ENCODE measurements at regions not wholly inside any gene's neighbourhood (a gene's known extent, or its start where the extent isn't known, plus 50 kb on each side); places are given as distances from the start of the nearest gene placed in this dataset.

GRCh38 chr2:19695706-19696105 is 206.1 kb downstream of the TTC32 start:
- no peaks in the 10 kb centered on the region for H4K20me1 ChIP-seq (ENCODE audit: insufficient read depth, low read length)
- in situ Hi-C loops (cut with HindIII; ENCODE audit: extremely low pct_ligation_motif_present, low pct_unique_long_range_greater_than_20kb) (no loop called here), intact Hi-C loops (cut with micrococcal nuclease; ENCODE audit: unreplicated experiment) (no loop called here)
- no peaks in the 10 kb centered on the region for H3K4me1 ChIP-seq (ENCODE audit: insufficient read depth, low read length)
- CTCF ChIA-PET (ENCODE audit: low intra/inter-chr PET ratio, low total read pairs) = no interaction called here
- H2AFZ ChIP-seq (ENCODE audit: low read length) = no peak overlapping the region
- H3K27me3 ChIP-seq (ENCODE audit: control insufficient read depth in 1 of 2, insufficient read depth in 2 of 2, low read length in 2 of 2) = 0 out of 5 replicates have a peak, but pooled peaks cover 0 to 5% of the 10 kb centered on the region in 2 experiments
- H3K4me3 ChIP-seq (replicated peaks in 1 of 3; ENCODE audit: insufficient read depth in 1 of 3, low read depth in 2 of 3, low read length in 3 of 3) = no peak overlapping the region
- H3K9ac ChIP-seq (ENCODE audit: insufficient read depth, low read depth, low read length) = no peak overlapping the region
- no peak for ATAC-seq
- POLR2A ChIA-PET = no interaction called here
- FAIRE-seq = no peak
- no peak overlapping the region for H3K27ac ChIP-seq (ENCODE audit: extremely low read length, insufficient read depth, low read length)
- TF ChIP-seq ARNT2 (CRISPR knock-in tag; IDR thresholded peaks at IDR 0.05; ENCODE audit: low read depth) (no peak), MZF1 (CRISPR knock-in tag; IDR thresholded peaks at IDR 0.05; ENCODE audit: borderline replicate concordance) (no peak), ZNF816 (CRISPR knock-in tag; IDR thresholded peaks at IDR 0.05; ENCODE audit: borderline replicate concordance) (no peak), CHD2 (IDR thresholded peaks at IDR 0.05; ENCODE audit: low read depth, low read length) (no peak), ZNF580 (CRISPR knock-in tag; IDR thresholded peaks at IDR 0.05; ENCODE audit: borderline replicate concordance, low read depth) (no peak), ZNF33B (CRISPR knock-in tag; IDR thresholded peaks at IDR 0.05) (no peak), NFYC (CRISPR knock-in tag; IDR thresholded peaks at IDR 0.05) (no peak), THAP11 (CRISPR knock-in tag; IDR thresholded peaks at IDR 0.05) (no peak), GTF2F1 (IDR thresholded peaks at IDR 0.05; ENCODE audit: low read length) (no peak), ZNF224 (CRISPR knock-in tag; IDR thresholded peaks at IDR 0.05) (no peak), ZSCAN21 (CRISPR knock-in tag; IDR thresholded peaks at IDR 0.05; ENCODE audit: borderline replicate concordance) (no peak), ZNF446 (CRISPR knock-in tag; IDR thresholded peaks at IDR 0.05) (no peak), RFXANK (CRISPR knock-in tag; IDR thresholded peaks at IDR 0.05) (no peak), ZUFSP (CRISPR knock-in tag; IDR thresholded peaks at IDR 0.05; ENCODE audit: borderline replicate concordance) (no peak), DNMT3B (CRISPR knock-in tag; conservative IDR thresholded peaks at IDR 0.05) (no peak), ZBTB21 (CRISPR knock-in tag; IDR thresholded peaks at IDR 0.05) (no peak), TEAD3 (CRISPR knock-in tag; optimal IDR thresholded peaks at IDR 0.05; ENCODE audit: borderline replicate concordance) (no peak), SNAPC2 (CRISPR knock-in tag; IDR thresholded peaks at IDR 0.05) (no peak), ZNF18 (CRISPR knock-in tag; IDR thresholded peaks at IDR 0.05; ENCODE audit: insufficient replicate concordance) (no peak), MLXIP (CRISPR knock-in tag; IDR thresholded peaks at IDR 0.05; ENCODE audit: borderline replicate concordance) (no peak)
- H3K79me2 ChIP-seq (ENCODE audit: insufficient read depth, low read length) = no peaks in the 10 kb centered on the region
- no peak overlapping the region for H3K4me2 ChIP-seq (ENCODE audit: low read depth, low read length)
- peaks cover 6% of the 10 kb centered on the region; the same call in 1 of the 2 replicates for H3K9me3 ChIP-seq (ENCODE audit: low read length)
- no peaks in the 10 kb centered on the region for H3K36me3 ChIP-seq (replicated peaks in 1 of 2; ENCODE audit: control insufficient read depth in 1 of 2, insufficient read depth in 2 of 2, low read length in 2 of 2)
- DNase-seq (ENCODE audit: low spot score) = no peak
- 22% methylated on average over 4 of the region's 4 CpGs for WGBS (ENCODE audit: low lambda C conversion rate)
- no TSS peak for BruUV-seq (replicated peaks)

Data from HepG2 (cell line).